ENCODE measurements at regions not wholly inside any gene's neighbourhood (a gene's known extent, or its start where the extent isn't known, plus 50 kb on each side); places are given as distances from the start of the nearest gene placed in this dataset.

DNA sequence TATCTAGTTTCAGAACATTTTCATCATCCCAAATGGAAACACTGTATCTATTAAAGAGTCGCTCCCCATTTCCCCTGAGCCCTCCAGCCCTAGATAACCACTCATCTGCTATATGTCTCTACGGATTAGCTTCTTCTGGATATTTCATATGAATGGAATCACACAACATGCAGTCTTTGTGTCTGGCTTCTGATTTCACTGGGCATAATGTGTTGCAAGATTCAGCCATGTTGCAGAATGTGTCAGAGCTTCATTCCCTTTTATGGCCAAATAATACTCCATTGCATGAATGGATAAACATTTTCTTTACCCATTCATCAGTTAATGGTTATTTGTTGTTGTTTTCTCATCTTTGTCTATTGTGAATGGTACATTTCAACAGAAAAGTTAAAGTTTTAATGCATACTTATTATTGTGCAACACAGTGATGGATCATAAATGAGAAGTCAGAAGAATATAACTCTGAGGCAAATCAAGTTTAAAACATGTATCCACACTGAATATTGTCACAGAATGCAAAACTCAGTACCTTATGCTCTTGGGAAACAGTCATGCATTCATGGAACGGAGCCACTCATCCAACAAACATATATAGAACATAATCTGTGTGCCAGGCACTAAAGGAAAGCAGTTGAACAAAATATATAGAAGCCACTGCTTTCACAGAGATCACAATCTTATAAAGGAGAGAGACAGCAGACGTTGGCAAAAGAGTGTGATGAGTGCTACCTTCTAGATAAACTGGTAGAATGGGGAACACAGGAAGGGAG lies 57.8 kb upstream of the MAGEA4 start:
- CTCF ChIA-PET, result no interaction called here

DNA sequence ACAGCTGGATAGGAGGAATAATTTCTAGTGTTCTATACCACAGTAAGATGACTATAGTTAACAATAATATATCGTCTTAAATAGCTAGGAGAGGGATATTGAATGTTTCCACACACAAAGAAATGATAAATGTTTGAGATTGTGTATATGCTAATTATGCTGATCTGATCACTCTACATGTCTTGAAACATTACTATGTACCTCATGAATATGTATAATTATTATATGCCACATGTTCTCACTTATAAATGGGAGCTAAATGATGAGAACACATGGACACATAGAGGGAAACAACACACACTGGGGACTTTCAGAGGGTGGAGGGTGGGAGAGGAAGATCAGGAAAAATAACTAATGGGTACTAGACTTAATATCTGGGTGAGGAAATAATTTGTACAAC lies 53.2 kb upstream of the MAGEA4 start:
- Histone ChIP-seq H3K36me3 (ENCODE audit: control insufficient read depth, insufficient read depth, low read length) (no peaks in the 10 kb centered on the region), H3K4me1 (ENCODE audit: control insufficient read depth, insufficient read depth, low read length) (no peaks in the 10 kb centered on the region), H3K27ac (ENCODE audit: low read length) (no peak overlapping the region), H3K9me3 (ENCODE audit: control insufficient read depth, insufficient read depth, low read depth, low read length) (no peaks in the 10 kb centered on the region), H3K4me3 (ENCODE audit: low read depth in 2 of 2, low read length in 2 of 2) (no peak overlapping the region), H3K27me3 (ENCODE audit: control insufficient read depth, insufficient read depth, low read length) (no peaks in the 10 kb centered on the region)
- TF ChIP-seq CTCF (IDR thresholded peaks at IDR 0.05) (no peak), POLR2AphosphoS5 (IDR thresholded peaks at IDR 0.05; ENCODE audit: low read depth, low read length) (no peak), TCF7L2 (IDR thresholded peaks at IDR 0.05; ENCODE audit: low read depth, low read length) (no peak), SIN3A (IDR thresholded peaks at IDR 0.05; ENCODE audit: borderline replicate concordance, insufficient read depth, low read depth, low read length) (no peak), REST (IDR thresholded peaks at IDR 0.05; ENCODE audit: insufficient read depth in 1 of 2, low read depth in 2 of 2, low read length in 1 of 2) (no peak)
- POLR2A ChIA-PET, result no interaction called here
- in situ Hi-C loops (cut with HindIII; ENCODE audit: low pct_unique_long_range_greater_than_20kb, low sequenced_read_pairs), result no loop called here
- ATAC-seq (no peak), DNase-seq (ENCODE audit: low read depth, low spot score) (no peak)
- intact Hi-C loops (cut with micrococcal nuclease; ENCODE audit: unreplicated experiment), result no loop called here
- no TSS peak for BruUV-seq (replicated peaks)
- CTCF ChIA-PET, result no interaction called here

More for the DNA sequence above, 57.8 kb upstream of the MAGEA4 start:
- no peaks in the 10 kb centered on the region for H3K36me3 ChIP-seq (ENCODE audit: control insufficient read depth, insufficient read depth, low read length)
- H3K27me3 ChIP-seq (ENCODE audit: control insufficient read depth, insufficient read depth, low read length), result no peaks in the 10 kb centered on the region
- DNase-seq (ENCODE audit: low read depth, low spot score) (no peak), ATAC-seq (no peak)
- H3K27ac ChIP-seq (ENCODE audit: low read length), result no peak overlapping the region
- no peak overlapping the region for H3K4me3 ChIP-seq (ENCODE audit: low read depth in 2 of 2, low read length in 2 of 2)
- intact Hi-C loops (cut with micrococcal nuclease; ENCODE audit: unreplicated experiment) (no loop called here), in situ Hi-C loops (cut with HindIII; ENCODE audit: low pct_unique_long_range_greater_than_20kb, low sequenced_read_pairs) (no loop called here)
- TF ChIP-seq CTCF (IDR thresholded peaks at IDR 0.05) (no peak), TCF7L2 (IDR thresholded peaks at IDR 0.05; ENCODE audit: low read depth, low read length) (no peak), SIN3A (IDR thresholded peaks at IDR 0.05; ENCODE audit: borderline replicate concordance, insufficient read depth, low read depth, low read length) (no peak)
- H3K4me1 ChIP-seq (ENCODE audit: control insufficient read depth, insufficient read depth, low read length), result no peaks in the 10 kb centered on the region
- BruUV-seq (replicated peaks), result no TSS peak
- no peaks in the 10 kb centered on the region for H3K9me3 ChIP-seq (ENCODE audit: control insufficient read depth, insufficient read depth, low read depth, low read length)
- POLR2A ChIA-PET, result no interaction called here
